ENCODE measurements at regions not wholly inside any gene's neighbourhood (a gene's known extent, or its start where the extent isn't known, plus 50 kb on each side); places are given as distances from the start of the nearest gene placed in this dataset.

GRCh38 chr10:110358278-110358677 is 53.6 kb upstream of the SMNDC1 start:
- Histone ChIP-seq H3K36me3 (ENCODE audit: control insufficient read depth in 2 of 2, extremely low read depth in 1 of 2, insufficient read depth in 1 of 2, low read length in 1 of 2) (no peaks in the 10 kb centered on the region), H3K4me3 (ENCODE audit: control insufficient read depth in 1 of 2, extremely low read depth in 1 of 2, low read length in 1 of 2) (no peak overlapping the region), H3K27me3 (replicated peaks in 1 of 2; ENCODE audit: control insufficient read depth in 2 of 2, extremely low read depth in 1 of 2, insufficient read depth in 2 of 2, low read length in 1 of 2) (peaks cover 0 to 13% of the 10 kb centered on the region in 2 experiments), H3K4me1 (ENCODE audit: control insufficient read depth in 1 of 2, extremely low read depth in 1 of 2, insufficient read depth in 2 of 2, low read length in 2 of 2) (peaks cover 21 to 57% of the 10 kb centered on the region in 2 experiments), H3K27ac (ENCODE audit: low read length) (no peak overlapping the region), H3K9me3 (no peaks in the 10 kb centered on the region)
- no peaks in the 10 kb centered on the region for H3K27me3 Mint-ChIP-seq
- 100% methylated on average over 1 of the region's 1 CpG for WGBS (ENCODE audit: insufficient coverage)
- peak overlapping the region; percentile 63 to 98 for H3K27ac Mint-ChIP-seq
- ATAC-seq (replicated peaks in 1 of 4) = no peak
- H3K9me3 Mint-ChIP-seq = no peaks in the 10 kb centered on the region
- no peak for DNase-seq
- ChIA-PET CTCF (no interaction called here), POLR2A (no interaction called here)
- peaks cover 58 to 64% (median 59%) of the 10 kb centered on the region in 3 donors for H3K4me1 Mint-ChIP-seq
- peak overlapping the region; percentile 42 to 82 (median 46) for H3K4me3 Mint-ChIP-seq
- no peaks in the 10 kb centered on the region for H3K36me3 Mint-ChIP-seq

DNA sequence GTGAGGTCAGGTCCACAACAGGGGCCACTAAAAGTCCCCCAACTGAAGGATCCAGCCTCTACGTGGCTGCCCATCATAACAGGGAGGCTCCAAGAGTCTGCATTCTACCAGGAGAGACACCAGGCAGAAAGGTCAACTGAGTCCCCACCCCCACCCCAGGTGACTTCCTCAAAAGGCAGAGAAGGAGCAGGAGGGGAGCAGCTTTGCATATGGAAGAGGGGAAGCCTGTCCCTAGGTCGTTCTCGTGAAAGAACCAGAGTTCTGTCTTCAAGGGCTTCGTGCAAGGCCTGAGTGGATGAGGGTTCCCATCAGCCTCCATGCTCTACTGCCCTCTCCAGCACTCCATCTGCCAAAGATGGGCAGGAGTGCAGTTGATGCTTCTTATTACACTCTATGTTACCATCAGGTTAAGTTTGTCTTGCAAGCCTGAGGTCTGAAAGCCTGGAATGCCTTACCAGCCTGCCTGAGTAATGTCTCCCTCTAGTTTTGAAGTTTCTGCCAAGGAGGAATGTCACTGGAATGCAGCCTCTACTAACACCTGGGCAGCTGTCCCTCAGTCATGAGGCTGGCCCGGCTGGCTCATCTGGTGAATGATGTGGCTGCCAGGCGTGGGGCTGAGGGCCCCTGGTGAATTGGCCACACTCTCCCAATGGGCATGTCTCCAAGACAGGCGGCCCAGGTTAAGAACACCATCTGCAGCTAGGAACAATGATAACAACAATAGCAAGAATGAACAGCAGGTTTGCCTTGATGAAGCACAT is 54.3 kb upstream of the SMNDC1 start:
- Histone ChIP-seq H3K36me3 (ENCODE audit: control insufficient read depth in 2 of 2, extremely low read depth in 1 of 2, insufficient read depth in 1 of 2, low read length in 1 of 2) (no peaks in the 10 kb centered on the region), H3K9me3 (no peaks in the 10 kb centered on the region), H3K27me3 (replicated peaks in 1 of 2; ENCODE audit: control insufficient read depth in 2 of 2, extremely low read depth in 1 of 2, insufficient read depth in 2 of 2, low read length in 1 of 2) (peaks cover 0 to 13% of the 10 kb centered on the region in 2 experiments), H3K27ac (ENCODE audit: low read length) (no peak overlapping the region), H3K4me1 (ENCODE audit: control insufficient read depth in 1 of 2, extremely low read depth in 1 of 2, insufficient read depth in 2 of 2, low read length in 2 of 2) (peaks cover 21 to 57% of the 10 kb centered on the region in 2 experiments), H3K4me3 (ENCODE audit: control insufficient read depth in 1 of 2, extremely low read depth in 1 of 2, low read length in 1 of 2) (no peak overlapping the region)
- DNase-seq (no peak), ATAC-seq (replicated peaks in 1 of 4) (no peak)
- 96% methylated on average over 4 of the region's 7 CpGs for WGBS (ENCODE audit: insufficient coverage)
- H3K4me1 Mint-ChIP-seq = peaks cover 50 to 64% (median 59%) of the 10 kb centered on the region in 3 donors
- ChIA-PET CTCF (interaction anchor here in 1 of 2 donors (0.7 kb wide), 1 partner anchor 201 kb away, joined by 3 read pairs; no protein-coding TSS in a partner anchor), POLR2A (no interaction called here)
- no peaks in the 10 kb centered on the region for H3K36me3 Mint-ChIP-seq
- H3K27me3 Mint-ChIP-seq = no peaks in the 10 kb centered on the region
- H3K9me3 Mint-ChIP-seq = no peaks in the 10 kb centered on the region
- H3K4me3 Mint-ChIP-seq = no peak overlapping the region
- no peak overlapping the region for H3K27ac Mint-ChIP-seq

DNA sequence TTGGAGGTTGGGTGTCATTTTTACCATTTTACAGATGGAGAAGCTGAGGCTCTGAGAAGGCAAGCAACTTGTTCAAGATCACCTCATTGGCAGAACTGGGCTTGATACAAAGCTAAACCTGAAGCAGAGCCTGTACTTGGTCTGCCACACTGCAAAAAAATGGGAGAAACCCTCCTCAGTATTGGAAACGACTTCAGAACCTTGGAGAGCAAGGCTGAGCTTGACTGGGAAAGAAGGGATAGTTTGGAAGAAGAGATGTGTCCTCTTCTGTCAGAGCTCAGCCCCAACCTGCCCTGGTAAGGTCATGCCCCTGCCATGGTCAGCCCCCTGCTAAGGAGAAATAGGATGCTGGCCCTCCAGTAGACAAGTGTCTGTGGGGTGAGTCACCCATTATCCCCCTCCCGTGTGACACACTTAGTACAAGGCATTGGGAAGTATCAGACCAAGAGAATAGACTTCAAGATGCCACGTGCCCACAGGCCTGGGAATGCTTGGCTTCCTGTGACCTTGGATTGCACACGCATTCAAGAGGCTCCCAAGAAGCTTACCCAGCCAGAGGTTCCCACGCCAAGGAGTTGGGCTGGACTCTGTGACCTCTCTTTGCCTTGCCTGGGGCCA is 56.2 kb upstream of the SMNDC1 start:
- WGBS (ENCODE audit: insufficient coverage) = 80% methylated on average over 3 of the region's 5 CpGs
- POLR2A ChIA-PET = no interaction called here
- peaks cover 31 to 49% (median 41%) of the 10 kb centered on the region in 3 donors for H3K4me1 Mint-ChIP-seq
- CTCF ChIA-PET = no interaction called here
- Histone ChIP-seq H3K36me3 (ENCODE audit: control insufficient read depth in 2 of 2, extremely low read depth in 1 of 2, insufficient read depth in 1 of 2, low read length in 1 of 2) (no peaks in the 10 kb centered on the region), H3K27ac (ENCODE audit: low read length) (no peak overlapping the region), H3K27me3 (replicated peaks in 1 of 2; ENCODE audit: control insufficient read depth in 2 of 2, extremely low read depth in 1 of 2, insufficient read depth in 2 of 2, low read length in 1 of 2) (peaks cover 0 to 8% of the 10 kb centered on the region in 2 experiments), H3K9me3 (no peaks in the 10 kb centered on the region), H3K4me3 (ENCODE audit: control insufficient read depth in 1 of 2, extremely low read depth in 1 of 2, low read length in 1 of 2) (no peak overlapping the region), H3K4me1 (ENCODE audit: control insufficient read depth in 1 of 2, extremely low read depth in 1 of 2, insufficient read depth in 2 of 2, low read length in 2 of 2) (peaks cover 12 to 45% of the 10 kb centered on the region in 2 experiments)
- no peak overlapping the region for H3K27ac Mint-ChIP-seq
- H3K4me3 Mint-ChIP-seq = no peak overlapping the region
- H3K9me3 Mint-ChIP-seq = no peaks in the 10 kb centered on the region
- no peaks in the 10 kb centered on the region for H3K36me3 Mint-ChIP-seq
- no peaks in the 10 kb centered on the region for H3K27me3 Mint-ChIP-seq
- no peak for DNase-seq
- ATAC-seq (replicated peaks in 1 of 4) = no peak

- CTCF ChIA-PET = no interaction called here
- 60% methylated on average over 3 of the region's 5 CpGs for WGBS (ENCODE audit: insufficient coverage)
- Mint-ChIP-seq H3K4me1 (peaks cover 21 to 40% (median 31%) of the 10 kb centered on the region in 3 donors), H3K27me3 (no peaks in the 10 kb centered on the region), H3K27ac (peak overlapping the region in 1 of 2 donors; percentile 0), H3K4me3 (no peak overlapping the region), H3K9me3 (no peaks in the 10 kb centered on the region), H3K36me3 (no peaks in the 10 kb centered on the region)
- H3K4me1 ChIP-seq (ENCODE audit: control insufficient read depth in 1 of 2, extremely low read depth in 1 of 2, insufficient read depth in 2 of 2, low read length in 2 of 2) = peaks cover 4 to 36% of the 10 kb centered on the region in 2 experiments
- no peak overlapping the region for H3K27ac ChIP-seq (ENCODE audit: low read length)
- no peaks in the 10 kb centered on the region for H3K36me3 ChIP-seq (ENCODE audit: control insufficient read depth in 2 of 2, extremely low read depth in 1 of 2, insufficient read depth in 1 of 2, low read length in 1 of 2)
- peak in 1 of 35 experiments; percentile 13 for DNase-seq
- H3K4me3 ChIP-seq (ENCODE audit: control insufficient read depth in 1 of 2, extremely low read depth in 1 of 2, low read length in 1 of 2) = no peak overlapping the region
- POLR2A ChIA-PET = interaction anchor here in 1 of 2 donors (0.5 kb wide), 1 partner anchor 153 kb away, joined by 3 read pairs; no protein-coding TSS in a partner anchor
- H3K9me3 ChIP-seq = no peaks in the 10 kb centered on the region
- no peak for ATAC-seq (replicated peaks in 1 of 4)
- peaks cover 0 to 6% of the 10 kb centered on the region in 2 experiments for H3K27me3 ChIP-seq (replicated peaks in 1 of 2; ENCODE audit: control insufficient read depth in 2 of 2, extremely low read depth in 1 of 2, insufficient read depth in 2 of 2, low read length in 1 of 2)
Measured at GRCh38 chr10:110361800-110362456, 57.2 kb upstream of the SMNDC1 start.

DNA sequence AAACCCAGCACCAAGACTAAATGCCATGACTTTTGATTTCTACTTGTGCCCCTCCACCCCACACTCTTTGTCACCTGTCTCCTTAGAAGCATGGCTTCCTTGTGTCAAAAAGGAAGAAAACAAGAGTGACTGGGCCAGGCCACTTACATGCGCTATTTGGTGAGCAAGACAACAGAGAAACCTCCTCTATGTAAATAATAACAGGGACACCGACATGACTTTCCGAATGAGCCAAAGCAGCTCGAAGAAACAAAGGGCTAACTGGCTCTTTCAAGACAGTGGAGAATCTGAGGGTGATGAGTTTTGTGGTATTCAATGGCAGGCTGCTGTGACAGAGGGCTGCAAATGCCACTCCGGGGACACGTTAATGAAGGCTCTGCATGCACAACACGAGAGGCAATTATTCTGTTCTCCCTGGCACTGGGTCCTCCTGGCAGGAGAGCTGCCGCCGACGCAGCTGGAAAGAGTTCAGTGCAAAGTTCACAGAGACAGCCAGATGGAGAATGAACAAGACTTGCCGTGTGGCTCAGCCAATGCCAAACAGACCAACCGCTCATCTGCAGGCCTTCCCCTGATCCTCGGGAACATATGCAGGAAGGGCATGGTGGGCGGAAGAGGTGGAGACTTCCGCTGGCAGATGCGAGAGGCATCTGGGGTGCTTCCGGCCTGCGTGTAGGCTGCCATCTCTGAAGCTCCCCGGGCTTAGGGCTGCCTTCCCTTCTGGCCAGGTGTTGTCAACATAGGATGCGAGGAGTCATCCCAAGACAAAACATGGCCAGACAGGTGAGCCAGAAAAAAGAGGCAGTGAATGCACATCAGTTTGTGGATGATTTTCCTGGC is 59.1 kb upstream of the SMNDC1 start:
- DNase-seq = peak in 8 of 35 experiments; percentile 7 to 42 (median 13)

DNA sequence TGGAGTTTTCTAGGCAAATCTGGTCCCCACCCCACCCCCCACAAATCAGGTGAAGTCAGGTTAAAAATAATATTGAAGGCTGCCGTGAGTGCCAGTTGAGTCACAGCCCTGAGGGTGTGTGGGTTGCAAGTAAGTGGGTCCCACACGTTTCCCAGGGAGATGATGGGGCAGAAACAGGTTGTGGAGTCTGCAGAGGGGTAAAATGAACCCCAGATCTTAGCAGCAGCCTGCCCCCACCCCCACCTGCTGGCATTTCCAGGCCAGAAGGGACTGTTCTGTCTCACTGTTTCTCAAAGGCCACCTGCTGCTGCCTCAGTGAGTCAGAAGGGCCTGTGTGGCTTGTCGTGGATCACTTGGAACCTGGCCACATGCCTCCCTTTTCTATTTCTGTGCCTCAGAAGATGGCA is 59.8 kb upstream of the SMNDC1 start:
- peak overlapping the region in 1 of 2 donors; percentile 8 for H3K4me3 ChIP-seq (ENCODE audit: control insufficient read depth in 1 of 2, extremely low read depth in 1 of 2, low read length in 1 of 2)
- no peaks in the 10 kb centered on the region for H3K9me3 ChIP-seq
- WGBS (ENCODE audit: insufficient coverage) = no CpG with 5 or more reads among the region's 3 CpGs
- Mint-ChIP-seq H3K27ac (no peak overlapping the region), H3K9me3 (no peaks in the 10 kb centered on the region), H3K36me3 (no peaks in the 10 kb centered on the region), H3K4me1 (peaks cover 6 to 21% (median 16%) of the 10 kb centered on the region in 3 donors), H3K27me3 (no peaks in the 10 kb centered on the region), H3K4me3 (no peak overlapping the region)
- ChIA-PET POLR2A (no interaction called here), CTCF (no interaction called here)
- no peaks in the 10 kb centered on the region for H3K27me3 ChIP-seq (replicated peaks in 1 of 2; ENCODE audit: control insufficient read depth in 2 of 2, extremely low read depth in 1 of 2, insufficient read depth in 2 of 2, low read length in 1 of 2)
- no peak overlapping the region for H3K27ac ChIP-seq (ENCODE audit: low read length)
- DNase-seq (no peak), ATAC-seq (replicated peaks in 1 of 4) (no peak)
- H3K4me1 ChIP-seq (ENCODE audit: control insufficient read depth in 1 of 2, extremely low read depth in 1 of 2, insufficient read depth in 2 of 2, low read length in 2 of 2) = peaks cover 0 to 15% of the 10 kb centered on the region in 2 experiments
- H3K36me3 ChIP-seq (ENCODE audit: control insufficient read depth in 2 of 2, extremely low read depth in 1 of 2, insufficient read depth in 1 of 2, low read length in 1 of 2) = no peaks in the 10 kb centered on the region

More for the DNA sequence above, 59.1 kb upstream of the SMNDC1 start:
- Histone ChIP-seq H3K9me3 (no peaks in the 10 kb centered on the region), H3K27ac (ENCODE audit: low read length) (peak overlapping the region; percentile 11), H3K27me3 (replicated peaks in 1 of 2; ENCODE audit: control insufficient read depth in 2 of 2, extremely low read depth in 1 of 2, insufficient read depth in 2 of 2, low read length in 1 of 2) (no peaks in the 10 kb centered on the region), H3K4me3 (ENCODE audit: control insufficient read depth in 1 of 2, extremely low read depth in 1 of 2, low read length in 1 of 2) (peak overlapping the region in 1 of 2 donors; percentile 8), H3K4me1 (ENCODE audit: control insufficient read depth in 1 of 2, extremely low read depth in 1 of 2, insufficient read depth in 2 of 2, low read length in 2 of 2) (peaks cover 0 to 18% of the 10 kb centered on the region in 2 experiments), H3K36me3 (ENCODE audit: control insufficient read depth in 2 of 2, extremely low read depth in 1 of 2, insufficient read depth in 1 of 2, low read length in 1 of 2) (no peaks in the 10 kb centered on the region)
- Mint-ChIP-seq H3K27me3 (no peaks in the 10 kb centered on the region), H3K36me3 (no peaks in the 10 kb centered on the region), H3K4me3 (peak overlapping the region; percentile 29 to 57 (median 42)), H3K27ac (peak overlapping the region; percentile 74 to 75), H3K9me3 (no peaks in the 10 kb centered on the region), H3K4me1 (peaks cover 6 to 21% (median 16%) of the 10 kb centered on the region in 3 donors)
- peak in 2 of 4 experiments; percentile 30 to 79 for ATAC-seq (replicated peaks in 1 of 4)
- WGBS (ENCODE audit: insufficient coverage) = 59% methylated on average over 17 of the region's 20 CpGs
- ChIA-PET CTCF (no interaction called here), POLR2A (no interaction called here)
